ENCODE measurements at regions not wholly inside any gene's neighbourhood (a gene's known extent, or its start where the extent isn't known, plus 50 kb on each side); places are given as distances from the start of the nearest gene placed in this dataset.

DNA sequence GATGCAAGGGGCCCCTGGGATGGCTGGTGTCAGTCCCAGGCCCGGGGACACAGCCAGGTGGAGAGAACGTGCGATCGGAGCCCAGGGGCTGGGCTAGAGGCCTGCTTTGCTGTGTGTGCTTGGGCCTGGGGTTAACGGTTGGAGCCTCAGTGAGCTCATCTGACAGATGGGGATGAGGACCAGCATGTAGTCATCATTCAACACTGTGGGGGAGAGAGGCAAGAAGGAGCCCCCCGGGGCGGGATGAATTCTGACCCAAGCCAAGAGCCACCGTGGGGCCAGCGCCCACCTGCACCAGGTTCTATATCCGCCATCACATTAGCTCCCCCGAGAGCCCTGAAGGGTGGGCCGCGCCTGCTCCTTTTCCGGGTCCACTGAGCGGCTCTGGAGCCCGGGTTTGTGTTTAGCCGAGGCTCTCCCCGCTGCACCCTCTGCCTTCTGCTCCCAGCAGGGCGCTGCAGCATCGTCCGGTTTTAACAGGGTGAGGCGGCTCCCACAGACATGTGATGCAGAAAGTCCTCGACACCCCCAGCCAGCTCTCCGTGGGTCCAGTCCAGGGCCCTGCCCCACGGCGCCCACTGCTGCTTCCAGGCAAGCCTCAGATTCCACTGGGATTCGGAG, 365.7 kb downstream of the SEC14L1 start:
- Histone ChIP-seq H3K4me3 (ENCODE audit: low read length) (no peak overlapping the region), H3K4me1 (ENCODE audit: insufficient read depth, low read length) (no peaks in the 10 kb centered on the region), H3K36me3 (ENCODE audit: insufficient read depth, low read length) (no peaks in the 10 kb centered on the region), H3K27me3 (ENCODE audit: insufficient read depth, low read length) (no peaks in the 10 kb centered on the region), H3K9me3 (ENCODE audit: low read length) (peaks cover 2% of the 10 kb centered on the region), H2AFZ (ENCODE audit: low read depth, low read length) (no peak overlapping the region)

DNA sequence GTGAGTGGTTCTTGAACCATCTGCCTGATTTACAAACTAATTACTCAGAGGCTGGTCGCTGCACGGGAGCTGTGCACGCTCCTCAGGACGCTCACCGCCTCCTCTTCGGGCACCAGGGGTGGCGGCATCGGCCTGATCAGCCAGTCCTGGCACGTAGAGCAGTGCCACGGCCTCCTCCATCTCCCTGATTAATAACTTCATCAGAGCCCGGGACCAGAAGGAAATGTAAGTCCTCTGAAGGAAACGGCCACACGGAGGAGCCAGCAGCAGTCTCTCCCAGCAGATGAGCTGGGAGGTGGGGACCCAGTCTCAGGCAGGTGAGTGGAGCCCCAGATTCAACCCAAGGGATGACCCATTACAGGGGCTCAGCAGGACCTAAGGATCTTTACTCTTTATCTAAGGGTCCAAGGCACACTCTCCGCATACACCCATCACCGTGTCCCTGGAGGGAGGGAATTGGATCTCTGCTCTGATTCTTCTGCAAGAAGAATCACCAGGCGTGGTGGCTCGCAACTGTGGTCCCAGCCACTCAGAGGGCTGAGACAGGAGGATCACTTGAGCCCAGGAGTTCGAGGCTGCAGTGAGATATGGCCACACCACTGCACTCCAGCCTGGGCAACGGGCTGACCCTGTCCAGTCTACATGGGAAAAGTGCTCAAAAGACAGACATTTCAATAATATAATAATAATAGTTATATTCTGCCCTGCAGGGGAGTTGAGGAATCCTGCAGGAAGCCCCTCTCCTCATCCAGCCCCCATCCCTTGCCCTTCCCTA, 366.5 kb downstream of the SEC14L1 start:
- Histone ChIP-seq H3K27me3 (ENCODE audit: insufficient read depth, low read length) (no peaks in the 10 kb centered on the region), H2AFZ (ENCODE audit: low read depth, low read length) (no peak overlapping the region), H3K9me3 (ENCODE audit: low read length) (peaks cover 2% of the 10 kb centered on the region), H3K4me3 (ENCODE audit: low read length) (no peak overlapping the region), H3K4me1 (ENCODE audit: insufficient read depth, low read length) (no peaks in the 10 kb centered on the region), H3K36me3 (ENCODE audit: insufficient read depth, low read length) (no peaks in the 10 kb centered on the region)

DNA sequence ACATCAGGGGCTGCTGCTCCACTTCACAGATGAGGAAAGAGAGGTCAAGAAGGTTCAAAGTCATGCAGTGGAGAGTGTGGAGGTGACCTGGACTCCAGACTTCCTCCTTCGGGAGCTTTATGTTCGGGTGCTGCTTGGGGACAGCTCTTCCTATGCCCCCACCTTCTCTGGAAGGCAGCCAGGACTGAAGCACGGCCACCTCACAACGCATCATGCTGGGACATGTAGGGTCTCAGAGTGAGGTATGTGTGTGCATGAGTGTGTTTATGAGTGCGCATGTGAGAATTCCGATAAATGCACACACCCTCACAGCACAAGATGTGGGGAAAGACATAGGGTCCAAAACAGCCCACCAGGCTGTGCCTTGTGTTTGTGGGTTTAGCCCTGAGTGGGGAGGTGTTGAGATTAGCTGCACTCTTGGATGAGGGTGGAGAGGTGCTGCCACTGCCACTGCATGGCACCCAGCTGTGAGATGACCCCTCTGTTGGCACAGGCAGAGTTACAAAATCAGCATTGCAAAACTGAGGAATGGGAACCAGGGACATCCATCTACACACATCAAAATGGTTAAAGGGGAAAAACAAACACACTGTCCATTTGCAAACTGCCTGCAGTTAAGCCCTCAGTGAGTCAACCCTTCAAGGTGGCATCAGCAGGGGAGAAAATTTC, 367.4 kb downstream of the SEC14L1 start:
- Histone ChIP-seq H3K27me3 (ENCODE audit: insufficient read depth, low read length) (no peaks in the 10 kb centered on the region), H2AFZ (ENCODE audit: low read depth, low read length) (no peak overlapping the region), H3K4me1 (ENCODE audit: insufficient read depth, low read length) (no peaks in the 10 kb centered on the region), H3K9me3 (ENCODE audit: low read length) (peaks cover 2% of the 10 kb centered on the region), H3K4me3 (ENCODE audit: low read length) (no peak overlapping the region), H3K36me3 (ENCODE audit: insufficient read depth, low read length) (no peaks in the 10 kb centered on the region)

DNA sequence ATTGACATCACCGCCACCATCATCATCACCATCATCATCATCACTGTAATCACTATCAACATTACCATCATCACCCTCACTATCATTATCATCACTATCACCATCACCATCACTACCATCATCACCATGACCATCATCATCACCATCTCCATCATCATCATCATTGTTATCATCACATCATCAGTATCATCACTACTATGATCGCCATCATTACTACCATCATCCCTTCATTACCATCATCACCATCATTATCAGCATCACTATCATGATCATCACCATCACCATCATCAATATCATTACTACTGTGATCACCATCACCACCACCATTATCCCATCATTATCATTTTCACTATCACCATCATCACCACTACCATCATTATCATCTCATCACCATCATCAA, 368.3 kb downstream of the SEC14L1 start:
- Histone ChIP-seq H3K27me3 (ENCODE audit: insufficient read depth, low read length) (no peaks in the 10 kb centered on the region), H2AFZ (ENCODE audit: low read depth, low read length) (no peak overlapping the region), H3K9me3 (ENCODE audit: low read length) (peaks cover 2% of the 10 kb centered on the region), H3K4me1 (ENCODE audit: insufficient read depth, low read length) (no peaks in the 10 kb centered on the region), H3K4me3 (ENCODE audit: low read length) (no peak overlapping the region), H3K36me3 (ENCODE audit: insufficient read depth, low read length) (no peaks in the 10 kb centered on the region)

DNA sequence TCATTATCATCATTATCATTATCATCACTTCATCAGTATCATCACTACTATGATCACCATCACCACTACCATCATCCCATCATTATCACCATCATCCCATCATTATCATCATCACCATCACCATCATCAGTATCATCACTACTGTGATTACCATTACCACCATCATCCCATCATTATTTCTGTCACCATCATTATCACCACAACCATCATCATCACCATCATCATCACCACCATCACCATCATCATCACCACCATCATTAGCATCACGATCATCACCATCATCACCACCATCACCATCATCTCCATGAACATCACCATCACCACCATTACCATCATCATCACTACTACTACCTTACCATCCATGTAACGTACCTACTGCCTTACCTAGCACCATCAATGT, 368.8 kb downstream of the SEC14L1 start:
- peaks cover 2% of the 10 kb centered on the region for H3K9me3 ChIP-seq (ENCODE audit: low read length)
- no peak overlapping the region for H3K4me3 ChIP-seq (ENCODE audit: low read length)
- H3K4me1 ChIP-seq (ENCODE audit: insufficient read depth, low read length): no peaks in the 10 kb centered on the region
- no peaks in the 10 kb centered on the region for H3K36me3 ChIP-seq (ENCODE audit: insufficient read depth, low read length)
- H2AFZ ChIP-seq (ENCODE audit: low read depth, low read length): no peak overlapping the region
- no peaks in the 10 kb centered on the region for H3K27me3 ChIP-seq (ENCODE audit: insufficient read depth, low read length)

DNA sequence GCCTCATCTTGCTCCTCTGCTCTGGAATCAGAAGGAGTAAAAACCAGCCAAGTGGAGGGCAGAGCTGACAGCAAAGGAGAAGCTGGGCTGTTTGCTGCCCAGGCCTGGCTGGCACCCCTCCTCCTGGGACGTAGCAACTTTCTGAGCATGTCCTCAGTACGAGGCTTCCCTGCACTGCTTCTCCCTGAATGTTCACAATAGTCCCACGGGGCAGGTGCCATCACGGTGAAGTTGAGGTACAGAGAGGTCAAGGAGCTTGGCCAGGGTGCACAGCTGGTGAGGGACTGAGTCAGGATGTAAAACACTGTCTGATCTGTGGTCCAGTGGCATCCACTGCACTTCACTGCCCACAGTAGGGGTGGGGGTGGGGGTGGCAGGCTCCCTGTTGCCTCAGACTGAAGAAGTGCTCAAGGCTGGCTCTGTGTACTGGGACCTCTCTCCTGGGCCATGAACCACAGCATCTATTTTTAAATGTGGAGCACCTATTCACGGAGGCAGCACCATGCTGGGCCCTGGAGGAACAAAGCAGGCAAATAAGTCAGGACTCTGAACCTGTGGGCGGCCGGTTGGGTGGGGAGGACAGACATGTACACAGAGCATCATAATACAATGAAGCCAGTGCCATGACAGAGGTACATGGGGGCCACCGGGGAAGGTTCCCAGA, 369.5 kb downstream of the SEC14L1 start:
- Histone ChIP-seq H3K4me1 (ENCODE audit: insufficient read depth, low read length) (no peaks in the 10 kb centered on the region), H3K27me3 (ENCODE audit: insufficient read depth, low read length) (no peaks in the 10 kb centered on the region), H3K4me3 (ENCODE audit: low read length) (no peak overlapping the region), H3K9me3 (ENCODE audit: low read length) (peaks cover 2% of the 10 kb centered on the region), H3K36me3 (ENCODE audit: insufficient read depth, low read length) (no peaks in the 10 kb centered on the region), H2AFZ (ENCODE audit: low read depth, low read length) (no peak overlapping the region)

DNA sequence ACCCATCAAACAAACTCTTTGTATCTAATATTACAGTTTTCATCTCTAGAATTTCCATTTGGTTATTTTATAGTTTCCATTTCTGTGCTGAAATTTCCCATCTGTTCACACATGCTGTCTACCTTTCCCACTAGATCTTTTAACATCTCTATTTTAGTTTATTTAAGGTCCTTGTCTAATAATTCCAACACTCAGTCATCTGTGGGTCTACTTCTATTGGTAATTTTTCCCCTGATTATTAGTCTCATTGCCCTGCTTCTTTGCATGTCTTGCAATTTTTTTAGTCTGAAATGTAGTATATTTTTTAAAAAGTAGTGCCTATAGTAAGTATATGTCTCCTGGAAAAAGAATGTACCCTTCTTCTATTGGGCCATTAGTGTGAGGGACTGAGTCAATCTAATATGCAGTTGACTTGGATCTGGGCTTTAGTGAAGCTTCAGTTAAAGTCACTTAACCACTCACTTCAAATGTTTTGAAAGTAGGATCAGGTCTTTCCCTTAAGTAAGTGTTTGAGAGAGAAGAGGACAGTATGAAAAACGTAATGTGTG, 370.8 kb downstream of the SEC14L1 start:
- Histone ChIP-seq H3K4me1 (ENCODE audit: insufficient read depth, low read length) (no peaks in the 10 kb centered on the region), H3K27me3 (ENCODE audit: insufficient read depth, low read length) (no peaks in the 10 kb centered on the region), H3K36me3 (ENCODE audit: insufficient read depth, low read length) (no peaks in the 10 kb centered on the region), H3K9me3 (ENCODE audit: low read length) (peaks cover 2% of the 10 kb centered on the region), H2AFZ (ENCODE audit: low read depth, low read length) (no peak overlapping the region), H3K4me3 (ENCODE audit: low read length) (no peak overlapping the region)

DNA sequence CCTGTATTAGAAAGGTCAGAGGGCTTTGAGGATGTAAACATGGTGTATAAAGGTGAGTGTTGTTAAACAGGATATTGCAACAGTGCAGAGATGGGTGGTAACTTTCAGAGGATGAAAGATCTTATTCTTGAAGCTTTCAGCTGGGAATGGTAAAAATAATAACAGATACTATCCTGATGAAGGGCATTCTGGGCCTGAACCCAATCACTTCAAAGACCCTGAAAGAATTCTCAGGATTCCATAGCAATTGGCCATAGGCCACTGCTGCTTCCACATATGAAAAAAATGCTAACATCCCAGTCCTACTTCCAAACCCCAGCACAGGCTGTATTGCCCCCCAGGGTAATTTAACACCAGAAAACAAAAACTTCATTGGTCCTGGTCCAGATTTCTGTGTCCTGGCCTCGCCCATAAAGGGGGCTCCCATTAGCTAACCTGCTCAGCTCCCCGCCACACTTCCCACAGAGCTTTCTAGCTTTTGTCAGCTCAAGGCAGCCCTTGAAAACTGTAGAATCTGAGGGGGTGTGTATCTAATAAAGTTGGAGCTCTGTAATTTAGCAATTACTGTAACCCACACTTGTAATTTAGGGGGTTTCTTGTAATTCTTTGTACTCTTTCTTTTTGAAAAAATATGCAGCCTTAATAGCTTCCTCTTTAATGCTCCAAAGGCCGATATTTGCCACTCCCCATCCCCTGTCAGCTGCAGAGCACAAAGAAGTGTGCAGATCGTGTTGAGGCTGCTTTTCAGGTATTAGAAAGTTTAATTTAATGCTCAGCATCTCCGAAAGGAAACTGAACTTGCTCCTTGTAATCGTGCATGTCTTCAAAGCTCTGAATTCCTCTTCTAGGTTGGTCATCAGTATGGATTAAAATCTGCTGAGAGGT, 371.5 kb downstream of the SEC14L1 start:
- Histone ChIP-seq H3K9me3 (ENCODE audit: low read length) (peaks cover 2% of the 10 kb centered on the region), H3K36me3 (ENCODE audit: insufficient read depth, low read length) (no peaks in the 10 kb centered on the region), H3K4me3 (ENCODE audit: low read length) (no peak overlapping the region), H3K27me3 (ENCODE audit: insufficient read depth, low read length) (no peaks in the 10 kb centered on the region), H3K4me1 (ENCODE audit: insufficient read depth, low read length) (no peaks in the 10 kb centered on the region), H2AFZ (ENCODE audit: low read depth, low read length) (no peak overlapping the region)

DNA sequence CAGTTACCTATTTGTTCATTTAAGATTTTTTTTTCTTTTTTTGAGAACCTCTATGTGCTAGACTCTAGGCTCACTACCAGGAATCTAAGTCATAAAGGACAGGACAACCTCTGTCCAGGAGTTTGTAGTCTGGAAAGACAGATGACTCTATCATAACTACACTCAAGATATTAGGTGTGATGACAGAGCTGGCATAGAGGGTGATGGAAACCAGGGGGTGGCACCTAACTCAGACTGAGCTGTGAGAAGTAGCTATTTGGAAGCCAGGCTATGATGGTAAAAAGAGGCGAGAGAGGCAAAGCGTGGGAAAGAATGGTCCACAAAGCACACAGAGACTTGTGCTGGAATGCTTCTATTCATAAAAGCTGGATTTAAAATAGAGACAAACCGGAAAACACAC, 372.3 kb downstream of the SEC14L1 start:
- no peaks in the 10 kb centered on the region for H3K27me3 ChIP-seq (ENCODE audit: insufficient read depth, low read length)
- H3K4me1 ChIP-seq (ENCODE audit: insufficient read depth, low read length): no peaks in the 10 kb centered on the region
- no peak overlapping the region for H2AFZ ChIP-seq (ENCODE audit: low read depth, low read length)
- H3K36me3 ChIP-seq (ENCODE audit: insufficient read depth, low read length): no peaks in the 10 kb centered on the region
- no peak overlapping the region for H3K4me3 ChIP-seq (ENCODE audit: low read length)
- H3K9me3 ChIP-seq (ENCODE audit: low read length): peaks cover 2% of the 10 kb centered on the region

DNA sequence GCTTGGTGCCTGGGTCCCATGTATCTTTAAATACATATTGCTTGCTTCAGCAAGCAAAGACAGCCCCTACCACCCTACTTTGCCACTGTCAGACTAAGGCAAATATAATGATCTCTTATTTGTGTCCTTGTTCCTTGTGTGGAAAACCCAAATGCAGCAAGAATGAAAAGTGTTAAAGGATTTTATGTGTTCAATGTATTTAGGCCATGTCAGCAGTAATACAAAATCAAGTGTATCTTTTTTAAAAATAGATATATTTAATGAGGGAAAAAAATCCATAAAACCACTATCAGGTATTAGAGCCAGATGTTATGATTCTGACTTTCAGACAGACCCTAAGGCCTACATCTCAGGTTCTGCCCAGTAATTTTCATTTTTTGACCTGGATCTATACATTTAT, 374.5 kb downstream of the SEC14L1 start:
- Histone ChIP-seq H3K36me3 (ENCODE audit: insufficient read depth, low read length) (no peaks in the 10 kb centered on the region), H3K4me1 (ENCODE audit: insufficient read depth, low read length) (no peaks in the 10 kb centered on the region), H3K9me3 (ENCODE audit: low read length) (peaks cover under 1% of the 10 kb centered on the region), H2AFZ (ENCODE audit: low read depth, low read length) (no peak overlapping the region), H3K4me3 (ENCODE audit: low read length) (no peak overlapping the region), H3K27me3 (ENCODE audit: insufficient read depth, low read length) (no peaks in the 10 kb centered on the region)

DNA sequence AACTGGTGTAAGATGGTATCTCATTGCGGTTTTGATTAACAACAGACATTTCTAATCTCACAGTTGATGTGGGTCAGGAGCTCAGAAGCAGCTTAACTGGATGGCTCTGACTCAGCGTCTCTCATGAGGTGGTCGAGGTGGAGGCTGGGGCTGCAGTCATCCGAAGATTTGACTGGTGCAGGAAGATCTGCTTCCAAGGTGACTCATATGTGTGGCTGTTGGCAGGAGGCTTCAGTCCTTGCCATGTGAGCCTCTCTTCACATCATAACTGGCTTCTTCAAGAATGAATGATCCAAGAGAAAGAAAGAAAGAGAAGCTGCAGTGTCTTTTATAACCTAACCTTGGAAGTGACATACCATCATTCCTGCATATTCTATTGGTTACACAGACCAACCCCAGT, 376.1 kb downstream of the SEC14L1 start:
- no peaks in the 10 kb centered on the region for H3K9me3 ChIP-seq (ENCODE audit: low read length)
- no peaks in the 10 kb centered on the region for H3K27me3 ChIP-seq (ENCODE audit: insufficient read depth, low read length)
- no peak overlapping the region for H2AFZ ChIP-seq (ENCODE audit: low read depth, low read length)
- H3K4me3 ChIP-seq (ENCODE audit: low read length): no peak overlapping the region
- no peaks in the 10 kb centered on the region for H3K36me3 ChIP-seq (ENCODE audit: insufficient read depth, low read length)
- no peaks in the 10 kb centered on the region for H3K4me1 ChIP-seq (ENCODE audit: insufficient read depth, low read length)

DNA sequence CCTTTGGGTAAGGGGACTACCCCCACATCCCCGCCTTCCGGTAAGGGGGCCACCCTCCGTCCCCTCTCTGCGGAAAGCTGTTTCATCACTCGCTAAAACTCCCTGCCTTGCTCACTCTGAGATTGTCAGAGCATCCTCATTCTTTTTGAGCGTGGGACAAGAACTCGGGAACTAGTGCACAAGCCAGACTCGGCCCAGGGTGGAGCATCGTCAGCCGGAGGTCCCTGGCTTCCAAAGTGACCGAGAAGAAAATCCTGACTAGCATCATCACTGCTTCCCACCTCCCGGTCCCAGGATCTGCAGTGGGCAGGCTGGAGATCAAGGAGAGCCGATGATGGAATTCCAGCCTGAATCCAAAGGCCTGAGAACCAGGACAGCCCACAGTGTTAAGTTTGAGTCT, 380.3 kb downstream of the SEC14L1 start:
- H3K36me3 ChIP-seq (ENCODE audit: insufficient read depth, low read length): no peaks in the 10 kb centered on the region
- H3K4me3 ChIP-seq (ENCODE audit: low read length): no peak overlapping the region
- no peaks in the 10 kb centered on the region for H3K4me1 ChIP-seq (ENCODE audit: insufficient read depth, low read length)
- peaks cover 4% of the 10 kb centered on the region for H3K9me3 ChIP-seq (ENCODE audit: low read length)
- H2AFZ ChIP-seq (ENCODE audit: low read depth, low read length): no peak overlapping the region
- H3K27me3 ChIP-seq (ENCODE audit: insufficient read depth, low read length): no peaks in the 10 kb centered on the region

All from neuron (in vitro differentiated cells).